CD14-positive monocyte (primary cell): ENCODE measurements at regions not wholly inside any gene's neighbourhood (a gene's known extent, or its start where the extent isn't known, plus 50 kb on each side); places are given as distances from the start of the nearest gene placed in this dataset.
"Not testable (repeated sequence)": the region's sequence is repeated elsewhere in the genome, so short reads cannot be mapped to it uniquely, and the experiment has no call there.

Experiments
- DNase-seq, 3 donors: peaks; one replicate each; pipeline ENCODE4 v3.0.0-alpha.2; 2011 to 2022
- H2AFZ ChIP-seq: 2 replicates; pipeline ENCODE4 v1.6.0; 2012; ENCODE audit warnings: mild to moderate bottlenecking, low read depth, low read length, inconsistent platforms; ENCODE audit not compliant: insufficient read depth, poor library complexity, severe bottlenecking
- H3K27ac ChIP-seq, 2 donors: 1 replicate in 1 of 2; 2 replicates in 1 of 2; pipeline ENCODE4 v1.5.1; 2012 to 2013; ENCODE audit warnings: low read length in 2 of 2, control low read depth in 1 of 2, inconsistent platforms in 1 of 2, low read depth in 1 of 2, mild to moderate bottlenecking in 1 of 2
- H3K27me3 ChIP-seq, 2 donors: one replicate each; pipeline versions ENCODE4 v1.6.0 to v1.6.1; 2011 to 2013; ENCODE audit warnings: low read length in 2 of 2; ENCODE audit not compliant: control insufficient read depth in 2 of 2, insufficient read depth in 2 of 2
- H3K36me3 ChIP-seq, 2 donors: replicated peaks in 1 of 2; 1 replicate in 1 of 2; 2 replicates in 1 of 2; pipeline versions ENCODE4 v1.5.1 to v1.6.1; 2012 to 2013; ENCODE audit warnings: low read length in 2 of 2, control low read depth in 1 of 2, inconsistent platforms in 1 of 2, mild to moderate bottlenecking in 1 of 2; ENCODE audit not compliant: insufficient read depth in 2 of 2, control insufficient read depth in 1 of 2
- H3K4me1 ChIP-seq, 2 donors: 1 replicate in 1 of 2; 2 replicates in 1 of 2; pipeline versions ENCODE4 v1.5.1 to v1.6.1; 2012 to 2013; ENCODE audit warnings: low read length in 2 of 2, control low read depth in 1 of 2, inconsistent platforms in 1 of 2, mild to moderate bottlenecking in 1 of 2, moderate library complexity in 1 of 2; ENCODE audit not compliant: insufficient read depth in 2 of 2, control insufficient read depth in 1 of 2
- H3K4me2 ChIP-seq: replicated peaks from 2 replicates; pipeline ENCODE3; 2012; ENCODE audit warnings: low read length, moderate library complexity, mild to moderate bottlenecking; ENCODE audit not compliant: poor library complexity, severe bottlenecking; ENCODE audit errors: extremely low read depth
- H3K4me3 ChIP-seq, 3 experiments: fragments of 200-600 bp in 1 of 3; sonication (generic) in 1 of 3; replicated peaks in 1 of 3; 1 replicate in 2 of 3; 2 replicates in 1 of 3; pipeline ENCODE4 v1.5.1; 2011 to 2013; ENCODE audit warnings: low read length in 3 of 3, mild to moderate bottlenecking in 3 of 3, control low read depth in 2 of 3, low read depth in 2 of 3, inconsistent platforms in 1 of 3, moderate library complexity in 1 of 3
- H3K79me2 ChIP-seq: 2 replicates; pipeline ENCODE4 v1.6.0; 2012; ENCODE audit warnings: mild to moderate bottlenecking, control low read depth, inconsistent platforms, low read length, moderate library complexity; ENCODE audit not compliant: insufficient read depth
- H3K9ac ChIP-seq: 2 replicates; pipeline ENCODE4 v1.6.0; 2017; ENCODE audit warnings: low read length, mild to moderate bottlenecking; ENCODE audit not compliant: insufficient read depth, poor library complexity, severe bottlenecking
- H3K9me3 ChIP-seq, 2 donors: replicated peaks in 1 of 2; 1 replicate in 1 of 2; 2 replicates in 1 of 2; pipeline versions ENCODE4 v1.5.1 to v1.6.1; 2012 to 2013; ENCODE audit warnings: low read length in 2 of 2, control low read depth in 1 of 2; ENCODE audit not compliant: control insufficient read depth in 1 of 2, insufficient read depth in 1 of 2
- H4K20me1 ChIP-seq: 2 replicates; pipeline ENCODE4 v1.6.0; 2012; ENCODE audit warnings: mild to moderate bottlenecking, low read length, control low read depth, moderate library complexity; ENCODE audit not compliant: insufficient read depth
- H3K27ac Mint-ChIP-seq, 7 donors: one replicate each; pipeline ENCODE4 v1.8.0; 2020; ENCODE audit warnings: mild to moderate bottlenecking in 7 of 7, mixed read lengths in 7 of 7, moderate library complexity in 6 of 7, inconsistent platforms in 2 of 7
- H3K27me3 Mint-ChIP-seq, 3 donors: one replicate each; pipeline ENCODE4 v1.8.0; 2021 to 2022; ENCODE audit warnings: low read depth in 3 of 3, mild to moderate bottlenecking in 3 of 3, mixed read lengths in 3 of 3, moderate library complexity in 3 of 3, inconsistent platforms in 1 of 3
- H3K36me3 Mint-ChIP-seq, 2 donors: one replicate each; pipeline ENCODE4 v1.8.0; 2020; ENCODE audit warnings: mixed read lengths in 2 of 2, inconsistent platforms in 1 of 2, mild to moderate bottlenecking in 1 of 2
- H3K4me1 Mint-ChIP-seq: one replicate; pipeline ENCODE4 v1.8.0; 2020; ENCODE audit warnings: mild to moderate bottlenecking, mixed read lengths
- H3K4me3 Mint-ChIP-seq, 2 donors: one replicate each; pipeline ENCODE4 v1.8.0; 2020; ENCODE audit warnings: mild to moderate bottlenecking in 2 of 2, mixed read lengths in 2 of 2, moderate library complexity in 1 of 2
- H3K9me3 Mint-ChIP-seq, 7 donors: one replicate each; pipeline ENCODE4 v1.8.0; 2020 to 2022; ENCODE audit warnings: mixed read lengths in 7 of 7, mild to moderate bottlenecking in 6 of 7, moderate library complexity in 6 of 7, inconsistent platforms in 2 of 7
- CTCF ChIP-seq: fragments of 200-600 bp; IDR thresholded peaks from one replicate; pipeline ENCODE4 v1.8.0; 2022; ENCODE audit warnings: antibody characterized with exemption, mild to moderate bottlenecking
- WGBS: methylation state at CpG from one replicate; pipeline ENCODE4 v1.1.5; 2013; ENCODE audit warnings: missing lambda C conversion rate; ENCODE audit not compliant: insufficient coverage; 5-methylcytosine and 5-hydroxymethylcytosine counted together
- intact Hi-C, 2 donors: fragments of 100-400 bp; cut with micrococcal nuclease; formaldehyde crosslinking; loops; one replicate each; pipeline versions ENCODE4 v1.15.0 to v1.15.1; 2023

- Mint-ChIP-seq H3K9me3 (peaks cover 8 to 14% (median 11%) of the 10 kb centered on the region in 7 donors), H3K27me3 (peaks cover 1 to 6% (median 2%) of the 10 kb centered on the region in 3 donors), H3K27ac (no peak overlapping the region), H3K4me3 (no peak overlapping the region), H3K4me1 (no peaks in the 10 kb centered on the region), H3K36me3 (no peaks in the 10 kb centered on the region)
- H3K27ac ChIP-seq, result no peak overlapping the region
- H3K27me3 ChIP-seq, result no peaks in the 10 kb centered on the region
- H3K9ac ChIP-seq, result no peak overlapping the region
- no peaks in the 10 kb centered on the region for H3K4me1 ChIP-seq
- H3K4me3 ChIP-seq, result no peak overlapping the region
- H3K36me3 ChIP-seq, result no peaks in the 10 kb centered on the region
- H2AFZ ChIP-seq, result no peak overlapping the region
- no peak overlapping the region for H3K4me2 ChIP-seq
- WGBS, result 82% methylated on average over 2 of the region's 7 CpGs
- intact Hi-C loops, result no loop called here
- no peak for TF ChIP-seq CTCF
- H3K79me2 ChIP-seq, result no peaks in the 10 kb centered on the region
- no peaks in the 10 kb centered on the region for H4K20me1 ChIP-seq
- DNase-seq, result no peak
- H3K9me3 ChIP-seq, result peaks cover 0 to 6% of the 10 kb centered on the region in 2 donors
These were observed 173.3 kb downstream of the PRKX start for GRCh38 chrX:3540105-3540504.

GRCh38 chrX:3532581-3533085, 180.8 kb downstream of the PRKX start:
- WGBS, result no CpG with 5 or more reads among the region's 3 CpGs
- Mint-ChIP-seq H3K27me3 (peaks cover 0 to 1% (median 0%) of the 10 kb centered on the region in 3 donors), H3K36me3 (no peaks in the 10 kb centered on the region), H3K9me3 (peaks cover 8 to 19% (median 12%) of the 10 kb centered on the region in 7 donors), H3K4me3 (no peak overlapping the region), H3K4me1 (no peaks in the 10 kb centered on the region), H3K27ac (no peak overlapping the region)
- H3K4me1 ChIP-seq, result no peaks in the 10 kb centered on the region
- H3K36me3 ChIP-seq, result no peaks in the 10 kb centered on the region
- no peak overlapping the region for H3K4me2 ChIP-seq
- H3K27me3 ChIP-seq, result no peaks in the 10 kb centered on the region
- intact Hi-C loops, result no loop called here
- H4K20me1 ChIP-seq, result no peaks in the 10 kb centered on the region
- H3K4me3 ChIP-seq, result no peak overlapping the region
- no peak overlapping the region for H2AFZ ChIP-seq
- DNase-seq, result no peak
- no peaks in the 10 kb centered on the region for H3K79me2 ChIP-seq
- peaks cover 0 to 6% of the 10 kb centered on the region in 2 donors for H3K9me3 ChIP-seq
- no peak for TF ChIP-seq CTCF
- H3K27ac ChIP-seq, result no peak overlapping the region
- H3K9ac ChIP-seq, result no peak overlapping the region

- intact Hi-C loops, H4K20me1 ChIP-seq, H3K9ac ChIP-seq, H3K4me2 ChIP-seq, H3K27me3 Mint-ChIP-seq, H3K4me3 Mint-ChIP-seq, H3K27ac Mint-ChIP-seq, H3K4me1 Mint-ChIP-seq, H3K27me3 ChIP-seq, H3K4me3 ChIP-seq, DNase-seq, H2AFZ ChIP-seq, H3K4me1 ChIP-seq, H3K36me3 ChIP-seq, H3K79me2 ChIP-seq, H3K27ac ChIP-seq, H3K36me3 Mint-ChIP-seq, H3K9me3 ChIP-seq: not testable (repeated sequence)
- peaks cover 8 to 19% (median 11%) of the 10 kb centered on the region in 7 donors for H3K9me3 Mint-ChIP-seq
- no CpG with 5 or more reads among the region's 3 CpGs for WGBS
These were observed 182.0 kb downstream of the PRKX start for GRCh38 chrX:3531435-3531834.
